GM12874 (cell line): ENCODE measurements at regions not wholly inside any gene's neighbourhood (a gene's known extent, or its start where the extent isn't known, plus 50 kb on each side); places are given as distances from the start of the nearest gene placed in this dataset.

ENCODE experiments used
- TF ChIP-seq, protein P1 (sequence below): IDR thresholded peaks from 2 replicates; pipeline ENCODE4 v1.5.1; 2011; ENCODE audit warnings: low read depth, mild to moderate bottlenecking, control low read depth, low read length, moderate library complexity; ENCODE audit not compliant: insufficient read depth

DNA sequence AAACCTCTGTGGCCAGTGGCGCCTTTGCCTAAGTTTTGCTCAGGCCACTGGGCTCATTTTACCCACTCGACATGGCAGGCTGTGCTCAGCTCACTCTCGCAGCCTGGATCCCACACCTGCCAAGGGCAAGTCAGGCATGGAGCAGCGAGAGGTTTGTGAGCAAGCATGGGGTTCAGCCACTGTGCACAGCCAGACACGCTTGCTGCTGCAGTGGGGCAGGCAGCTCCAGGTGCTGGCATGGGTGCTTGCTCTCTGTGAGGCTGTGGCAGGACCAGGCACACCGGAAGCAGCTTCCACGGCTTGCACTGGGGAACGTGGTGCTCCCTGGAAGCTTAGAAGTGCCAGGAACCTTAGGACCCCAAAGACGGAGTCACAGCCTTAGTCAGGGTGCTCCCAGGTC is 470.1 kb downstream of the CDH9 start:
- TF ChIP-seq, protein P1, sequence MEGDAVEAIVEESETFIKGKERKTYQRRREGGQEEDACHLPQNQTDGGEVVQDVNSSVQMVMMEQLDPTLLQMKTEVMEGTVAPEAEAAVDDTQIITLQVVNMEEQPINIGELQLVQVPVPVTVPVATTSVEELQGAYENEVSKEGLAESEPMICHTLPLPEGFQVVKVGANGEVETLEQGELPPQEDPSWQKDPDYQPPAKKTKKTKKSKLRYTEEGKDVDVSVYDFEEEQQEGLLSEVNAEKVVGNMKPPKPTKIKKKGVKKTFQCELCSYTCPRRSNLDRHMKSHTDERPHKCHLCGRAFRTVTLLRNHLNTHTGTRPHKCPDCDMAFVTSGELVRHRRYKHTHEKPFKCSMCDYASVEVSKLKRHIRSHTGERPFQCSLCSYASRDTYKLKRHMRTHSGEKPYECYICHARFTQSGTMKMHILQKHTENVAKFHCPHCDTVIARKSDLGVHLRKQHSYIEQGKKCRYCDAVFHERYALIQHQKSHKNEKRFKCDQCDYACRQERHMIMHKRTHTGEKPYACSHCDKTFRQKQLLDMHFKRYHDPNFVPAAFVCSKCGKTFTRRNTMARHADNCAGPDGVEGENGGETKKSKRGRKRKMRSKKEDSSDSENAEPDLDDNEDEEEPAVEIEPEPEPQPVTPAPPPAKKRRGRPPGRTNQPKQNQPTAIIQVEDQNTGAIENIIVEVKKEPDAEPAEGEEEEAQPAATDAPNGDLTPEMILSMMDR, result no peak

DNA sequence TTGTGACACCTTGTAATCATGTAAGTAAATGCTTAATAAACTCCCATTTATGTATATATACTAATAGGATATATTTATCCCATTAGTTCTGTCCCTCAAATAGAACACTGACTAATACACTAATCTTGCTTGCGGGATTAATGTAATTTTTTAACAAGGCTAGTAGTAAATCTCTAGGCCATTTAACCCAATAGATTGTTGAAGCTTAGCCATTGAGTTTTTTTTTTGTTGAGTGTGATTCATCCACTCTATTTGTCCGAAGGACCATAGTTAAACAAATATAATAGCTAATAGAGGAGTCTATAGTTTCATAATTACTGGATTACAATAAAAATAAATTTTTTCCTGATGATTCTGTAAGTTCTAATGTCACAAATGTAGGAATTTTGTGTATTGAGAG is 474.4 kb downstream of the CDH9 start:
- TF ChIP-seq, protein P1, result no peak

DNA sequence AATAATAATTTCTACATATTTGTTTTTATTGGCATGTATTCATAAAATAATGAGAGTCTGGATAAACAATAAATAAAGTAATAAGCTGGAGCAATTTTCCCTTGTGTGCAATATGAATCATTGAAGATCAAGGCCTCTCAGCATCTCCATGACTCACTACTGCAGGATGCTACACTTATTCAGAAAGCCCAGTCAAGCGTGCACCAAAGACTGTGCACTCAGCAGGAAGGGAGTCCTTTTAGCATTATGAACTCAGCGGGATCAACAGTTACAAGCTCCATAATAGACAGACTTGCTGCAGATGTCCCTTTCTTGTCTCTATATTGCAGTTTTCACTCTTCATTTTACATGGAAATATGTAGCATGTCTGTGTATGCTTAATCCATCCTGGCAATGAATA is 485.3 kb downstream of the CDH9 start:
- TF ChIP-seq, protein P1, result no peak

DNA sequence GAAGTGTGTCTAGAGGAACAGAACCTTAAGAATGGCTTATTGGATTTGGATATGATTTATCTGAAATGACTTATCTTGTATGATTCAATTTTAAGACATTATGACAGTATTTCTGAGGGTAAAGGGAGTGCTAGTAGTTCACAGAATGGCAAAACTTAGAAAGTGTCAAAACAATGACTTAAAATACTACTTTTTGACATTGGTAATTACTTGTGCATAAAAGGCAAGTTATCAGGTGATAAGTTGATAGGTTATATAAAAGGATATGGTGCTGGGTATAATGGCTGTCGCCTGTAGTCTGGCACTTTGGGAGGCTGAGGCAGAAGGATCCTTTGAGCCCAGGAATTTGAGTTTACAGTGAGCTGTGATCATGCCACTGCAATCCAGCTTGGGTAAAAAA is 494.4 kb downstream of the CDH9 start:
- TF ChIP-seq, protein P1, result no peak

DNA sequence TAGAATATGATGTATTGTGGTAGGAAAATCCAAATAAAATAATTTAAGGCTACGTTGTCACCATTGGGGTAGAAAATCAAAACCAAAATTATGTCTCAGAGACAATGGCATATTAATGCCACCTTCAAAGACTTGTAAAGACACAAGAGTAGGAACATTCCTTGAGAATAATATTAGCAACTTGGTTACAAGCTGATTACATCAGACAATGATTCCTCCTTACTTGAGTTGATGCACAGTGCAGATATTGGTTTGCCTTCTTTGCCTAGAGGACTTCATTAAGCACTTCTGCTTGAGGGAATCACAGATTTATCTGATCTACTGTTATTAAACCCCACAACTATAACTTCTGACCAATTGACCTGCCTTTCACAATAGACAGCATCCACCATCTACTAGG is 500.2 kb downstream of the CDH9 start:
- TF ChIP-seq, protein P1, result no peak

DNA sequence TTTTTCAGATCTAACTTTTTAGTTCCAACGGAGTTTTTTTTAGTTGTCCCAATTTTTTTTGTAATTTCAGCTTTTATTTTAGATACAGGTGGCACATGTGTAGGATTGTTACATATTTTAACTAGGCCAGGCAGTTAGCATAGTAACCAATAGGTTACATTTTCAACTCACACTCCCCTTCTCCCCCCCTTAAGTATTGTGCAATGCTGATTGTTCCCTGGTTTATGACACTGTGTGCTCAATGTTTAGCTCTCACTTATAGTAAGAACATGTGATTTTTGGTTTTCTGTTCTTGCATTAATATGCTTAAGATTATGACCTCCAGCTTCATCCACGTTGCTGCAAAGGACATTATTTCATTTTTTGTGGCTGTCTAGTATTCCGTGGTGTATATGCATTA is 503.2 kb downstream of the CDH9 start:
- TF ChIP-seq, protein P1, result no peak

DNA sequence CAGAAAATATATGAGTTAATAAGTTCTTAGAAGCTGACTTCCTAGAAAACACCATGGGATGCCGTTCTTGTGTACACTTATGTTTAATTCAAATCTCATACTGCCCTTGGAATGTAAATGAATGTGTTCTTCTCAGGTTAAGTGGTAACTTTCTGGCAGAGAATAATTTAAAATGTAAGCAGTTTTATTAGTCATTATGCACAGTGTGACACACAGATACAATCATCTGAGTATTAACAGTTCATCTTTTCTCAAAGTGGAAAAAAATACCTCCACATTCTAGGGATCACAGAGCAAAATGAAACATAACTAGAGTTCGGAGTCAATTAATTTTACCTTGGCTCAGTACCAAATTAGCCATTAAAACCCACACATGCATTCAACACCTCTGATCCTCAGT is 508.1 kb downstream of the CDH9 start:
- TF ChIP-seq, protein P1, result no peak

DNA sequence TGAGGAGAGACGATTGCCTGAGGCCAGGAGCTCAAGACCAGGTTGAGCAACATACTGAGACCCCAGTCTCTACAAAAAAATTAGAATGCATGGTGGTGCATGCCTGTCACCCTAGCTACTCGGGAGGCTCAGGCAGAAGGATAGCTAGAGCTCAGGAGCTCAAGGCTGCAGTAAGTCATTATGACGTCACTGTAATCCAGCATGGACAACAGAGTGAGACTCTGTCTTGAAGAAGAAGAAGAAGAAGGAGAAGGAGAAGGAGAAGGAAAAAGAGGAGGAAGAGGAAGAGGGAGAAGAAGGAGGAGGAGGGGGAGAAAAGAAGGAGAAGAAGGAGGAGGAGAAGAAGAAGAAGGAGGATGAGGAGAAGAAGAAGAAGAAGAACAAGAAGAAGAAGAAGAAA is 519.1 kb downstream of the CDH9 start:
- TF ChIP-seq, protein P1, result no peak
